Loucy (cell line): ENCODE measurements at regions not wholly inside any gene's neighbourhood (a gene's known extent, or its start where the extent isn't known, plus 50 kb on each side); places are given as distances from the start of the nearest gene placed in this dataset.

Experiments
- CTCF ChIP-seq: fragments of 200-600 bp; sonication (generic); conservative IDR thresholded peaks from 2 replicates; pipeline ENCODE4 v1.5.1; 2014; ENCODE audit warnings: mild to moderate bottlenecking, antibody characterized with exemption, low read length
- EZH2phosphoT487 ChIP-seq: fragments of 200-600 bp; IDR thresholded peaks from 2 replicates; pipeline ENCODE4 v1.6.1; 2018; ENCODE audit warnings: antibody characterized with exemption, mild to moderate bottlenecking, moderate library complexity, borderline replicate concordance

GRCh38 chr16:19967963-19968362 lies 83.3 kb upstream of the GPRC5B start:
- no peak for TF ChIP-seq CTCF
- no peak for TF ChIP-seq EZH2phosphoT487
